ENCODE measurements at regions not wholly inside any gene's neighbourhood (a gene's known extent, or its start where the extent isn't known, plus 50 kb on each side); places are given as distances from the start of the nearest gene placed in this dataset.
A peak's percentile ranks its signal among the peaks of the same experiment; 100 is the strongest.

DNA sequence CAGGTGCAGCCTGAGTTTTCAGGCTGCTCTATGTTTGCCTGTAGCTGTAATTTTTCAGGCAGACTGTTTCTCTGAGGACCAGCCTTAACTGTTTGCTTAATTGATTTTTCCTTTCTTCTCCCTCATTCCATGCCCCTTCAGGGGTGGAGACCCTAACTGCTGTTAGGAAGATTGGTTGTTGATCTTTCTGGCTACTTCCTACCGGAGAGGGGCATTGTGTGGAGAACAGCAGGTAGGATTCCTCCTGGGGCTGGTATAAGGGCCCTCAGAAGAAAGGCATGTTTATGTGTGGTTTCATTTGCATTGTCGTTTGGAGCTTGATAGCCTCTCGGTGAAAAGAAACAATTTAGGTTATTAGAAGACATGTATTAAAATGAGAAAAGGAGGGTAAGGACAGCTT, 56.9 kb upstream of the GOLGA6L2 start:
- Histone ChIP-seq H2BK5ac (ENCODE audit: low read depth, low read length) (no peak overlapping the region), H3K4ac (replicated peaks; ENCODE audit: insufficient read length, low read depth, low read length) (no peak overlapping the region), H4K5ac (ENCODE audit: insufficient read length, low read depth, low read length) (no peak overlapping the region), H3K9me3 (ENCODE audit: insufficient read depth in 2 of 2, low read depth in 1 of 2, low read length in 1 of 2) (peaks cover 23 to 27% of the 10 kb centered on the region in 2 experiments), H2BK20ac (ENCODE audit: low read length) (no peak overlapping the region), H2BK12ac (ENCODE audit: low read depth, low read length) (no peak overlapping the region), H3K4me3 (ENCODE audit: extremely low read depth in 1 of 4, insufficient read depth in 2 of 4, low read depth in 3 of 4, low read length in 4 of 4) (no peak overlapping the region), H3K27me3 (replicated peaks in 1 of 4; ENCODE audit: control insufficient read depth in 3 of 4, extremely low read depth in 1 of 4, insufficient read depth in 3 of 4, low read length in 3 of 4) (no peaks in the 10 kb centered on the region), H2BK15ac (ENCODE audit: low read length) (no peak overlapping the region), H2AFZ (ENCODE audit: low read length) (no peak overlapping the region), H3K4me2 (ENCODE audit: insufficient read depth in 1 of 2, low read depth in 2 of 2, low read length in 2 of 2) (peak overlapping the region; percentile 17 to 22; a peak in 2 of 4 replicates), H4K91ac (replicated peaks; ENCODE audit: insufficient read length, low read length) (no peak overlapping the region), H2AK5ac (ENCODE audit: low read depth, low read length) (no peak overlapping the region), H3K36me3 (ENCODE audit: control insufficient read depth in 2 of 4, insufficient read depth in 4 of 4, low read length in 3 of 4) (no peaks in the 10 kb centered on the region), H4K20me1 (replicated peaks in 1 of 2; ENCODE audit: control insufficient read depth in 1 of 2, insufficient read depth in 2 of 2, low read length in 2 of 2) (no peaks in the 10 kb centered on the region), H3K23me2 (ENCODE audit: low read depth, low read length) (no peaks in the 10 kb centered on the region), H3K4me1 (replicated peaks in 1 of 4; ENCODE audit: control insufficient read depth in 3 of 4, insufficient read depth in 4 of 4, low read length in 3 of 4) (peaks cover 0 to 3% (median 0%) of the 10 kb centered on the region in 4 experiments; a peak in 1 of 7 replicates), H3K79me1 (ENCODE audit: low read depth, low read length) (no peaks in the 10 kb centered on the region), H3K27ac (ENCODE audit: low read depth, low read length) (no peak overlapping the region), H3K56ac (replicated peaks; ENCODE audit: insufficient read length, low read depth, low read length) (no peak overlapping the region), H3K23ac (ENCODE audit: insufficient read length) (no peak overlapping the region), H3K79me2 (ENCODE audit: control insufficient read depth in 1 of 2, insufficient read depth in 2 of 2, low read length in 2 of 2) (no peaks in the 10 kb centered on the region), H3K9ac (replicated peaks in 1 of 4; ENCODE audit: extremely low read depth in 1 of 4, low read depth in 3 of 4, low read length in 3 of 4) (no peak overlapping the region), H4K8ac (ENCODE audit: extremely low read depth, insufficient read depth, low read length) (no peak overlapping the region), H3K14ac (ENCODE audit: insufficient read length) (no peak overlapping the region), H3K18ac (ENCODE audit: extremely low read depth, low read length) (no peak overlapping the region), H2BK120ac (replicated peaks; ENCODE audit: low read depth, low read length) (no peak overlapping the region)
- 59% methylated on average over 3 of the region's 3 CpGs; no CpG with 5 or more reads in 1 of the 2 experiments for WGBS, 2 experiments (ENCODE audit: extremely low coverage in 1 of 2, insufficient coverage in 1 of 2, insufficient read length in 1 of 2, insufficient replicate concordance in 2 of 2, low coverage in 1 of 2, low lambda C conversion rate in 2 of 2, missing lambda C conversion rate in 1 of 2)
- peak in 1 of 2 experiments; percentile 5 for DNase-seq (ENCODE audit: low read depth in 1 of 2, low spot score in 2 of 2)
- ChIA-PET POLR2A (ENCODE audit: partially characterized antibody) (no interaction called here), CTCF (ENCODE audit: partially characterized antibody) (interaction anchor here (0.9 kb wide), 1 partner anchor 10 kb away, joined by 3 read pairs; no protein-coding TSS in a partner anchor)
- TF ChIP-seq NANOG (IDR thresholded peaks at IDR 0.05; ENCODE audit: insufficient read depth, low read depth, low read length, poor library complexity, severe bottlenecking) = no peak
- TF ChIP-seq RNF2 (IDR thresholded peaks at IDR 0.05; ENCODE audit: borderline replicate concordance, low read depth, low read length, missing control alignments, poor library complexity, severe bottlenecking) = no peak
- TF ChIP-seq, protein P1, sequence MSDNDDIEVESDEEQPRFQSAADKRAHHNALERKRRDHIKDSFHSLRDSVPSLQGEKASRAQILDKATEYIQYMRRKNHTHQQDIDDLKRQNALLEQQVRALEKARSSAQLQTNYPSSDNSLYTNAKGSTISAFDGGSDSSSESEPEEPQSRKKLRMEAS (IDR thresholded peaks at IDR 0.05) = no peak
- TF ChIP-seq CBX8 (IDR thresholded peaks at IDR 0.05; ENCODE audit: borderline replicate concordance, low read depth, low read length) = no peak
- no peak for TF ChIP-seq CHD1 (IDR thresholded peaks at IDR 0.05; ENCODE audit: low read depth, low read length)
- TF ChIP-seq TBP (IDR thresholded peaks at IDR 0.05; ENCODE audit: low read depth, low read length) = no peak
- TF ChIP-seq SAP30 (IDR thresholded peaks at IDR 0.05; ENCODE audit: insufficient read depth, insufficient replicate concordance, low read length) = no peak
- TF ChIP-seq GABPA (IDR thresholded peaks at IDR 0.05; ENCODE audit: borderline replicate concordance, insufficient read depth, low read length) = no peak
- FAIRE-seq = peak; percentile 19

Measured in H1 (cell line).